ENCODE measurements at regions not wholly inside any gene's neighbourhood (a gene's known extent, or its start where the extent isn't known, plus 50 kb on each side); places are given as distances from the start of the nearest gene placed in this dataset.
A peak's percentile ranks its signal among the peaks of the same experiment; 100 is the strongest.

DNA sequence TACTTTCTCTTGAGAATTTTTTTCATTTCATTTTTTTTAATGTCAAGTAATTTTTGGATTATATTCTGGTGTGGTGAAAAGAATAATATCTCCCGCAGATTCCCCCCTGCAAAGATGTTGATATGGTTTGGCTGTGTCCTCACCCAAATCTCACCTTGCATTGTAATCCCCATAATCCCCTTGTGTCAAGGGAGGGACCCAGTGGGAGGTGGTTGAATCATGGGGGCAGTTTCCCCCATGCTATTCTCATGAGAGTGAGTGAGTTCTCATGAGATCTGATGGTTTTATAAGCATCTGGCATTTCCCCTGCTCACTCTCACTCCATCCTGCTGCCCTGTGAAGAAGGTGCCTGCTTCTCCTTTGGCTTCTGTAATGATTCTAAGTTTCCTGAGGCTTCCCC is 58.7 kb upstream of the PMEPA1 start:
- TF ChIP-seq, protein P1, sequence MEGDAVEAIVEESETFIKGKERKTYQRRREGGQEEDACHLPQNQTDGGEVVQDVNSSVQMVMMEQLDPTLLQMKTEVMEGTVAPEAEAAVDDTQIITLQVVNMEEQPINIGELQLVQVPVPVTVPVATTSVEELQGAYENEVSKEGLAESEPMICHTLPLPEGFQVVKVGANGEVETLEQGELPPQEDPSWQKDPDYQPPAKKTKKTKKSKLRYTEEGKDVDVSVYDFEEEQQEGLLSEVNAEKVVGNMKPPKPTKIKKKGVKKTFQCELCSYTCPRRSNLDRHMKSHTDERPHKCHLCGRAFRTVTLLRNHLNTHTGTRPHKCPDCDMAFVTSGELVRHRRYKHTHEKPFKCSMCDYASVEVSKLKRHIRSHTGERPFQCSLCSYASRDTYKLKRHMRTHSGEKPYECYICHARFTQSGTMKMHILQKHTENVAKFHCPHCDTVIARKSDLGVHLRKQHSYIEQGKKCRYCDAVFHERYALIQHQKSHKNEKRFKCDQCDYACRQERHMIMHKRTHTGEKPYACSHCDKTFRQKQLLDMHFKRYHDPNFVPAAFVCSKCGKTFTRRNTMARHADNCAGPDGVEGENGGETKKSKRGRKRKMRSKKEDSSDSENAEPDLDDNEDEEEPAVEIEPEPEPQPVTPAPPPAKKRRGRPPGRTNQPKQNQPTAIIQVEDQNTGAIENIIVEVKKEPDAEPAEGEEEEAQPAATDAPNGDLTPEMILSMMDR (conservative IDR thresholded peaks at IDR 0.05): no peak
- Histone ChIP-seq H3K4me1 (ENCODE audit: control insufficient read depth, insufficient read depth, low read length) (no peaks in the 10 kb centered on the region), H3K36me3 (ENCODE audit: control insufficient read depth, insufficient read depth, low read length) (no peaks in the 10 kb centered on the region), H3K9me3 (ENCODE audit: control insufficient read depth, low read length) (peaks cover 6% of the 10 kb centered on the region), H3K9ac (ENCODE audit: extremely low read depth, low read length, poor library complexity, severe bottlenecking) (no peak overlapping the region), H3K27me3 (ENCODE audit: control insufficient read depth, insufficient read depth, low read length, poor library complexity, severe bottlenecking) (no peaks in the 10 kb centered on the region), H3K27ac (ENCODE audit: low read depth, low read length) (no peak overlapping the region), H3K4me3 (ENCODE audit: low read length) (no peak overlapping the region)
- Mint-ChIP-seq H3K36me3 (ENCODE audit: low read depth) (no peaks in the 10 kb centered on the region), H3K27ac (no peak overlapping the region), H3K9me3 (peaks cover 13% of the 10 kb centered on the region), H3K4me1 (peaks cover 30% of the 10 kb centered on the region), H3K4me3 (no peak overlapping the region), H3K27me3 (ENCODE audit: insufficient read depth) (peaks cover 20% of the 10 kb centered on the region)
- 40% methylated on average over 1 of the region's 1 CpG; no CpG with 5 or more reads in 1 of the 2 experiments for WGBS, 2 experiments (ENCODE audit: insufficient coverage in 1 of 2, insufficient read length in 1 of 2)
- peak; percentile 68 for DNase-seq

DNA sequence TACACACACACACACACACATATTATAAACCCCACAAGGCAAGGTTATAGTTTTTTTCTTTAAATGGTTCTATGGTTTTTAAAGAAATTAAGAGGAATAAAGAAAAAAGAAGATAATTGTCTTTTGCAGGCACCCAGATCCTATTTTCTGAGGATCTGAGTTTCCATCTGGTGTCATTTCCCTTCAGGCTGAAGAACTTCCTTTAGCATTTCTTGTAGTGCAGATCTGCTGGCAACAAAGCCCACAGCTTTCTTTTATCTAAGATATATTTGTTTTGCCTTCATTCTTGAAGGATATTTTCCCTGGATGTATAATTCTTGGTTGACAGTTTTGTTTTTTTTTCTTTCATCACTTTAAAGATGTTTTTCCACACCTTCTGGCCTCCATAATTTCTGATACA is 57.6 kb upstream of the PMEPA1 start:
- H3K4me3 ChIP-seq (ENCODE audit: low read length): no peak overlapping the region
- no peaks in the 10 kb centered on the region for H3K4me1 ChIP-seq (ENCODE audit: control insufficient read depth, insufficient read depth, low read length)
- no peaks in the 10 kb centered on the region for H3K36me3 ChIP-seq (ENCODE audit: control insufficient read depth, insufficient read depth, low read length)
- no peak overlapping the region for H3K27ac ChIP-seq (ENCODE audit: low read depth, low read length)
- Mint-ChIP-seq H3K27me3 (ENCODE audit: insufficient read depth) (peaks cover 17% of the 10 kb centered on the region), H3K36me3 (ENCODE audit: low read depth) (no peaks in the 10 kb centered on the region), H3K4me1 (peaks cover 27% of the 10 kb centered on the region), H3K27ac (no peak overlapping the region), H3K4me3 (no peak overlapping the region), H3K9me3 (peaks cover 14% of the 10 kb centered on the region)
- TF ChIP-seq, protein P1 (conservative IDR thresholded peaks at IDR 0.05): no peak
- DNase-seq: no peak
- H3K27me3 ChIP-seq (ENCODE audit: control insufficient read depth, insufficient read depth, low read length, poor library complexity, severe bottlenecking): no peaks in the 10 kb centered on the region
- H3K9ac ChIP-seq (ENCODE audit: extremely low read depth, low read length, poor library complexity, severe bottlenecking): no peak overlapping the region
- peaks cover 6% of the 10 kb centered on the region for H3K9me3 ChIP-seq (ENCODE audit: control insufficient read depth, low read length)

DNA sequence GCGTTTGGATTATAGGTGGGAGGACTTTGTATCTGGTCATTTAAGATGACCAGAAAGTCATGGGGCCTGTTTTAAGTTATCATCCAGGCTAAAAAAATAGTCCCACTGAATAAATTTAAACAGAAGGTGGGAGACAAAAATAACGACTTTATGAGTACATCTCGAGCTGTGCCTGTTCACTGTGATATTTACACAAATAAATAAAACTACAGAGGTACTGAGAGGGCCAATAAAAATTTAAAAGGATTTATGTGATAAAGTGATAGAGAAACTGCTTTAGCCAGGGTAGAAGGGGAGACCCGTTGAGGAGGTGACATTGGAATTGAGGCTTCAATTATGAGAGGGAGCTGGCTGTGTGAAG is 53.4 kb upstream of the PMEPA1 start:
- no peaks in the 10 kb centered on the region for H3K27me3 ChIP-seq (ENCODE audit: control insufficient read depth, insufficient read depth, low read length, poor library complexity, severe bottlenecking)
- no peak overlapping the region for H3K4me3 Mint-ChIP-seq
- DNase-seq: no peak
- no peak overlapping the region for H3K9ac ChIP-seq (ENCODE audit: extremely low read depth, low read length, poor library complexity, severe bottlenecking)
- H3K9me3 Mint-ChIP-seq: peaks cover 14% of the 10 kb centered on the region
- no peaks in the 10 kb centered on the region for H3K36me3 Mint-ChIP-seq (ENCODE audit: low read depth)
- H3K4me1 Mint-ChIP-seq: peaks cover 8% of the 10 kb centered on the region
- peaks cover 20% of the 10 kb centered on the region for H3K27me3 Mint-ChIP-seq (ENCODE audit: insufficient read depth)
- no peak overlapping the region for H3K4me3 ChIP-seq (ENCODE audit: low read length)
- peaks cover 6% of the 10 kb centered on the region for H3K9me3 ChIP-seq (ENCODE audit: control insufficient read depth, low read length)
- H3K4me1 ChIP-seq (ENCODE audit: control insufficient read depth, insufficient read depth, low read length): no peaks in the 10 kb centered on the region
- H3K27ac ChIP-seq (ENCODE audit: low read depth, low read length): no peak overlapping the region
- H3K27ac Mint-ChIP-seq: no peak overlapping the region
- TF ChIP-seq, protein P1 (conservative IDR thresholded peaks at IDR 0.05): no peak
- 96 to 97% methylated on average over 2 to 4 of the region's 4 CpGs for WGBS, 2 experiments (ENCODE audit: insufficient coverage in 1 of 2, insufficient read length in 1 of 2)
- no peaks in the 10 kb centered on the region for H3K36me3 ChIP-seq (ENCODE audit: control insufficient read depth, insufficient read depth, low read length)

Data from endodermal cell (in vitro differentiated cells).